Tibial nerve (tissue), 3 donors: ENCODE measurements at regions not wholly inside any gene's neighbourhood (a gene's known extent, or its start where the extent isn't known, plus 50 kb on each side); places are given as distances from the start of the nearest gene placed in this dataset.

Source experiments
- CTCF ChIP-seq, 5 experiments: fragments of 200-600 bp in 3 of 5; fragments of 450-650 bp in 2 of 5; sonication (generic) in 3 of 5; IDR thresholded peaks; one replicate each; pipeline ENCODE4 v1.5.1; 2016 to 2019; ENCODE audit warnings: antibody characterized with exemption in 5 of 5, mild to moderate bottlenecking in 3 of 5, moderate library complexity in 2 of 5
- POLR2A ChIP-seq, 2 donors: fragments of 450-650 bp; IDR thresholded peaks; one replicate each; pipeline ENCODE4 v1.6.1; 2017; ENCODE audit warnings: antibody characterized with exemption in 2 of 2, mild to moderate bottlenecking in 2 of 2, moderate library complexity in 2 of 2

GRCh38 chr14:94945615-94946014 is 175.7 kb upstream of the GSC start:
- TF ChIP-seq POLR2A (IDR thresholded peaks at IDR 0.05) = no peak
- no peak for TF ChIP-seq CTCF (IDR thresholded peaks at IDR 0.05)
